CD1c-positive myeloid dendritic cell (primary cell): ENCODE measurements at regions not wholly inside any gene's neighbourhood (a gene's known extent, or its start where the extent isn't known, plus 50 kb on each side); places are given as distances from the start of the nearest gene placed in this dataset.

Experiments
- DNase-seq: peaks from one replicate; pipeline ENCODE4 v3.0.0-alpha.2; 2016; ENCODE audit errors: extremely low spot score

- no peak for DNase-seq
These were observed 171.2 kb upstream of the ZFHX3 start for GRCh38 chr16:73219176-73219575.

- DNase-seq, result no peak
These were observed 169.7 kb upstream of the ZFHX3 start for GRCh38 chr16:73217654-73218053.

- no peak for DNase-seq
These were observed 169.0 kb upstream of the ZFHX3 start for GRCh38 chr16:73216932-73217331.

- DNase-seq, result no peak
These were observed 167.9 kb upstream of the ZFHX3 start for GRCh38 chr16:73215678-73216377.

DNA sequence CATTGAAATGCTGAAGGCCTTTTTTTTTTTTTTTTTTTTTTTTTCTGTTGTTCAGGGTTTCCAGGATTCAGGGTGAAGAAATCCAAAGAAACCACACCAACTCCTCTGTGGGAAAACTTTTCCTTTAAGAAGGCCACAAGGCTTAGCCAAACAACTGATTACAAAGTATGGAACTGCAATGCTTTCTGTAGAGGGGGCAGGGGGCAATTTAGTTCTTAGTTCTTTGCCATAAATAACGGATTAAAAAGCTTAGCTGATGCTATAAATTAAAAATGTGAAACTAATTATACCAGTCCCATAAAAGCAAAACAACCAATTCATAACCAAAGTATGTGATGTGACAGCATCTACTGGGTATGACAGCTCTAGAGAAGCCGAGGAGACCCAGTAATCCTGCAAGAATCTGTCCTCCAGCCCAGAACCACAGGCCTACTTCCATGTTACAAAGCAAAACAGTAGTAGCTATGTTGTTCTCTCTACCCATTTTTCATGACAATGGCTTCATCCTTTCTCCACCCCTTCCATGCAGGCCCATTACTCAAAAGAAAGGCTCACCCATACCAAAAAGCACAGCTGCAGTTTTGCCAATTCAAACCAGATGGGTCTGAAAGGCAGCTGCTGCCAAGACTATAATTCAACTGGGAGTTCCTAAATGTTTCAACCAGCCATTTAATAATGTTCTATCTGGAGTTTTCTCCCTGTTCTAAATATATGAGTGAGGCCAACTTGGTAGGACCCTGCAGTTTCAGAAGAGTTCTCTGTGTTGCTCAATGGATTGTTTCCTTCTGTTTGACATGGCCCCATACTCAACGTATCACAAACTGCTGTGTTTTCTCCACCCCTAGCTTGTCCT lies 167.1 kb upstream of the ZFHX3 start:
- no peak for DNase-seq

DNA sequence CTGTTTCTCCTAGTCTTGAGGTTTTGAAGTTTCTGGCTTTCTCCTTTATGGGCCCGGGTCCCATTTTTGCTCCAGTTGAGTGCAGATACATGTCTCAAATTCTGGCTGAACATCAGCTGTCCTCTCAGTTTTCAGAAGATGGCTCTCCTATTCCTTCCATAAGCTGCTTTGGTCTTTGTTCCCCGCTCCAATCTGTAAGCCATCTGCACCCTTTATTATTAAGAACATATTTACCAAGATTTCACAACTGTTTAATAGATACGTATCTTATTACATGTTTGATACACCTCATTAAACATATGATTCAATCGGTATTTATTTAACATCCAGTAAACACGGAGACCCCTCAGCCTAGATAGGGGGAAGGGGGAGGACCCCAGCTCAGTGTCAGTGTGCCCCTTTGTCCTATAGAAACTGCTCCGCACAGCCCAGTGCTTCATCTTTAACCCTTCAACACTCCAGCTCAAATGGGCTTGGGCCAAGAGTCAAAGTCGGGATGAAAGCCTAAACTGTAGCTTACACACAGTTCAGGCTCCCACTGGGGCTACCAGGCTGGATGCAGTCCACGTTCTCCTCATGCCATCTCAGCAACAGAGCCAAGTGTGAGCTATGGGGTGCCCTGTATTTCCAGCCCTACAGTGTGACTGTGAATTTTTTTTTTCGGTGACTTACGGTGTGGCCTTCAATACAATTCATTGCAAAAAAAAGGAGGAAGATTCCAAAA lies 166.0 kb upstream of the ZFHX3 start:
- no peak for DNase-seq

DNA sequence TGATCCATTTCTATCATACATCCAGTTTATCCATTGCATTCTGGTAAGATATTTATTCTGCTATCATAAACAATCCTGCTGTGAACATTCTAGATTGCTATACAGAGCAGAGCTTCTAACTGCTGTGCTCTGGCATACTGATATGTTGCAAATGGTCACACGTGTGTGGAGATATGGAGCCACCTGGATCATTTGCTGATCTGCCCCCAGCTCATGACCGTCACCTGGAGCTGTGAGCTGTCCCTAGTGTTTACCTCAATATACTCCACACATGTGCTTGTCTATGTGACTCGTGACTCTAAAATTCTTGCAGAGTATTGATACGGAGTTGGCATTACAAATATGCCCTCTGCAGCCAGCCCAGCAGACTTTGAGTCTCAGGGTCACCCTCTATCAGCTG lies 164.5 kb upstream of the ZFHX3 start:
- DNase-seq, result no peak

DNA sequence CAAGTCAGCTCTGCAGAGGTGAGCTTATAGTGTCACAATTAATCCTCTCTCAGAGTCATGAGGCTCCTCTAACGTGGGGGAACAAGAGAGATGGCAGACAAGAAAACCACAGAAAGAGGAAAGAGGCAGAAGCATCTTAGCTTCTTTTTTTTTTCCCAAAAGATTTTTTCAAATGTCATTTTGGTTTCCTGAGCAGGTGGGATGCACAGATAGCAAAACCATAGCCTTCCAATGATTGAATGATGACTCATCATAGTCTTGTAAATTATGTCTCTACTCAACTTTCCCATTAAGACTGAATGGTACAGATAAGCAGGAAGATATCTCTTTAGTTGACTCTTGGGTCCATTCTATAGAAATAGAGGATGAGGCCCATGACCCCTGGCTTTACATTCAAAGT lies 162.8 kb upstream of the ZFHX3 start:
- no peak for DNase-seq

- no peak for DNase-seq
These were observed 162.2 kb upstream of the ZFHX3 start for GRCh38 chr16:73210084-73210483.

DNA sequence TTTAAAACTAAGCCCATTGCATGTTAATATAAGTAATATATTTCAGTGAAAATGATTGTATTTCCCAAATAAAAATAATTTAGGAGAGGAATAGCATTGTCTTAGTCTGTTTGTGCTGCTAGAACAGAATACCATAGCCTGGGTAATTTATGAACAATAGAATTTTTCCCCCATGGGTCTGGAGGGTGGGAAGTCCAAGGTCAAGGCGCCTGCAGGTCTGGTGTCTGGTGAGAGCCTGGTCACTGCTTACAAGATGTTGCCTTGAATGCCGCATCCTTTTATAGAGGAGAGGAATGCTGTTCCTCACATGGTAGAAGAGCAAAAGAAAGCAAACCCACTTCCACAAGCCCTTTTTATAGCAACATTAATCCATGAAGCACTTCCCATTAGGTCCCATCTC lies 161.3 kb upstream of the ZFHX3 start:
- no peak for DNase-seq

DNA sequence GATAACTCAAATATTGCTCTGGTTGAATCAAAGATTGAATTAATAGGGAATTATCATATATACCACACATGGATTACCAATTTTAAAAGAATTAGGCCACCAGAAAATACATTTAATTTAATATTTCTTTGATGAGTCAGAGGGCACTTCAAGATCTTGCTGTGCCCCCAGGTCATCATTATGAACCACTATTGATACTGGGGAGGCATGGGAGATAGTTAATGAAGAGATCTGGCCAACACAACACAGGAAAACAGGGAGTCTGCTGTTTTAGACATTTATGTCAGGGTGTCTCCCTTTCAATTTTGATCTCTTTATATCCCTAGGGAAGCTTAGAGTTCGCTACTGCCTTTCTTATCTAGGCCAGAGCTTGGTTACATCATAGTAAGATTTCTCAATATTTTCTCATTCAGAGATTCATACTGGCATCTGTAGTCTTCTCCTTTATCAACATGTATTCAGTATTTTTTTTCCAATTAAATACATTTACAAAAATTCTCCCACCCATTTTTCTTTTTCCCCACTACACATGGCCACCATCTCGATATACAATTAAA lies 158.3 kb upstream of the ZFHX3 start:
- no peak for DNase-seq

DNA sequence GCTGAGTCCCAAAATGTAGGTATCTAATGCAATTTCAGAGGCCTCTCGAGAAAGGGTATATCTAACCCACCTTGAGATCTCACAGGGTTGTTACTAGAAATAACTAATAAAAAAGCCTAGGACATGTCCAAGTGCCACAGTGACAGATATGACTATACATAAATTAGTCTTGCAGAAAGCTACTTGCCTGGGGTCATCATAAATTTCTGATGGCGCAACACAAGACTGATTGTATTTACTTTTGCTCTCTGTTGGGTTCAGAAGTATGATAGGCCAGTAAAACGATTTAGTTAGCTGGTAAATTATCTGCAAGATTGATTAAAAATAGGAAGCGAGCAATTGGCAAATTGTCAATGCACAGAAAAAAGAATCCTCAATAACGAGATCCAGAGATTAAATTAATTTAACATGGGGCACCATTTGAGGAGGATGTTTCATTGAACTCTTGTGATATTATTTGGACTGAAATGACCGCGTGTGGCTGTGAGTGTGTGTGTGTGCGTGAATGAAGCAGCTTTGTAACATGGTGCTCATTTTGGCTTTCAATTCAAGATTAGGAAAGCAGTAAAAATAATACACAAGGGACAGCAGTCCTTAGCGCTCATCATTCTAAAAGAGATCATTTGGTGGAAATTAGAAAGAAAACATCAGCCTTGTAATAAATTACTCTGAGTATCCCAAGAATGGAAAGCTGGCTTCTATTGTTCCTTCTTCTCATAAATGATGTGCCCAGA lies 157.4 kb upstream of the ZFHX3 start:
- no peak for DNase-seq

DNA sequence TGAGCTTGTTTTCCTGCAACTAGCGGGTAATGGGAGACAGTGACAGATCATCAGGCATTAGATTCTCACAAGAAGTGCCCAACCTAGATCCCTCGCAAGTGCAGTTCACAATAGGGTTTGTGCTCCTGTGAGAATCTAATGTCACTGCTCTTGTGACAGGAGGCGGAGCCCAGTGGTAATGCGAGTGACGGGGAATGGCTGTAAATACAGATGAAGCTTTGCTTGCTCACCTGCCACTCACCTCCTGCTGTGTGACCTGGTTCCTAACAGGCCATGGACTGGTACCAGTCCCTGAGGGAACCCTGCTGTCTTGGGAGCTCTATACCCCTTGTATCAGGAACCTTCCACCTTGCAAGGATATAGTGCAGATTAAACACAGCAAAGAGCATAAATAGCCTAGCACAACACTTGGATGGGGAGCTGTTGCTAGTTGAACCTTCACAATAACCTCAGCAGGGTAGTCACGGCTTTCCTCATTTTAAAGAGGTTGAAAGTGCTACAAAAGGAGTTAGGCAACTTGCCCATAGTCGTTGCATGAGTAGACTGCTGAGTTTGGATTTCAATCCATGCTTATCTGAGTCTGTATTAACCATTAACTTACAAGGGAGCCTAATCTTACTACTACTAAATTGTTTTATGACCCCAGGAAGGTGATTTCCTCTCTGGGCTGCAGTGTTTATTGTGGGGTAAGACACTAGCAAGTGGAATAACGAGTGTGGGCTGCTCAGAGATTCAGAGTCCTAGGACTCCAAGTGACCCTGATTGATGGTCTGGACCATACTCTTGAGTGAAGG lies 156.6 kb upstream of the ZFHX3 start:
- DNase-seq, result no peak

GRCh38 chr16:73202161-73202729 lies 154.3 kb upstream of the ZFHX3 start:
- no peak for DNase-seq

DNA sequence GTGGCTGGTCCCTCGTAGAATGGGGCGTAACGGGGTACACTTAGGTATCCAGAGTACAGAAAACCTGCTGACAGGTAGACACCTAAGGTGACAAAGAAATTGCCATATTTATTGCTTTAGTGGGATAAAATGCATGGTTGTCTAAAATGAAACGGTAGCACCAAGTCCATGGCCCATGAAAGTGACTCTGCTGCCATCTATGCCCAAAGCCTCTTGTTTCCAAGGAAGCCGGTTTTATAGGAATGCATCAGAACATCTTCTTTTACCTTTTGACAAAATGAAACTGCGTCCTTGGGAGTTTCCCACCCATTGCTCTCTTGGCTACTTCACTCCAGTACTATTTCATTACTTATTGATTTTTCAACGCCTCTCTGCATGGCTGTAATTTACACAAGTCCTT lies 151.3 kb upstream of the ZFHX3 start:
- DNase-seq, result no peak

DNA sequence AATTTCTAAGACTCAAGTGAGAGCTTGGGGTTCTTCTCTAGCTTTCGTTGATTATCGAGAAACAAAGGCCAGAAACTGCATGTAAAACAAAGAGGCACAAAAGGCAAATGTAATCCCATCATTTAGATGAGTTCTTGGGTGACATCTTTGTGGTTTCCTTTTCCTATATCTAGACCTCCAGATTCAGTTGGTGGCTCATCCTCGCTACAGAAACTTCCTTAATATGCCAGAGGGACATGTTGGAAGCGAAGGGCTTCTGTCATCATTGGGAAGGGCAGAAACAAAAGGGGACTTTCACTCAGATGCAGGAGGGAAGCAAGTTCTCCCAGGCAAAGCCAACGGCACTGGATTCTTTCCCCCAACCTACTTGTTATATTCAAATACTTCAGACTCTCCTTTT lies 150.6 kb upstream of the ZFHX3 start:
- no peak for DNase-seq

- DNase-seq, result no peak
These were observed 149.7 kb upstream of the ZFHX3 start for GRCh38 chr16:73197598-73197997.

GRCh38 chr16:73196670-73197069 lies 148.7 kb upstream of the ZFHX3 start:
- DNase-seq, result peak; percentile 73

DNA sequence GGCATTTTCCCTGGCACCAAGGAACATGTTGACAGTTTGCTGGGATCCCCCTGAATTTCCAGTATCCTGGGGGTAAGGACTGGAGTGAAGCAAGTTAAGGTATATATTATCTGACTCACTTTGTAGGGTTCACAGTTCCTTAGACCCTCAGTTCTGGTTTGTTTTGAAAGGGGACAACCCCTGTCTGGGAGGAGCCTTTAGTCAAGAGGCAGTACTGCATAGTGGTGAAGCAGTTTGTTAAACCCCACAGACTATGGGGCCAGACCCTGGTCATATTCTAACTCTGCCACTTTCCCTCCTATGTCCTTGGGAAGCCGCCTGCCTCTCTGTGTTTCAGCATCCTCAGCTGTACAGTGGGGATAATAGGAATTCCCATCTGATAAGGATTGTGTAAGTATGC lies 145.5 kb upstream of the ZFHX3 start:
- DNase-seq, result no peak

DNA sequence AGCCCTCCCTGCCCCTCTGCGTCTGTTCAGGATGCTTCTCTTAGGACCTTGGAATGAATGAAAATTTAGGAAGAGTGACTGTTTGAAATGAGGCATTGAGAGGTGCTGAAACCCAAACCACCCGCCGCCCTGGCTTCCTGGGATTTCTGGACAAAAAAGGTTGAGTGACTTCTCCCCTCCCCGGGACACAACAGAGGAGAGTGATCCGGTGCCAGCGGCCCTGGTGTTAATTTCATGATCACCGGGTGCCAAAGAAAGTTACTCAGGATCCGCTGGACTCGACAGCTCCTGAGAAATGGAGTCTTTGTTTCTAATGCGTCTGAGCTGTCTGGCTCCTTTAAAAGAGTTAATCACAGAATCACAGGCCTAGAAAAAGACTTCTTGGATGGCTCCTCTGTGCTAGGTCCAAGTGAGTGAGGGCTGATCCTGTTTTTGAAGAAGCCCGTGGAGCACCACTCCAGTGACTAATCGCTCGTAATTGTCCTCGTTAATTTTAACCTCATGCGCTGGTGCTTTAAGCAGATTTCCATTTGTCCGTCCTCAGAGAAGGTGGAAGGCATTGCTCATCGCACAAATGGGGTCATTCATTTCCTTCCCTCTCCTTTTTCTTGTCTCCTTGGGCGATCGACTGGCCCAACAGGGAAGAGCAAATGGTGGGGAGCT lies 144.4 kb upstream of the ZFHX3 start:
- DNase-seq, result no peak
